ENCODE measurements at regions not wholly inside any gene's neighbourhood (a gene's known extent, or its start where the extent isn't known, plus 50 kb on each side); places are given as distances from the start of the nearest gene placed in this dataset.
"Not testable (repeated sequence)": the region's sequence is repeated elsewhere in the genome, so short reads cannot be mapped to it uniquely, and the experiment has no call there.

- H3K36me3 ChIP-seq (ENCODE audit: control insufficient read depth, insufficient read depth, low read length): no peaks in the 10 kb centered on the region
- no peak overlapping the region for H3K4me3 ChIP-seq (ENCODE audit: insufficient read depth, low read depth, low read length)
- no peak overlapping the region for H3K27ac ChIP-seq (ENCODE audit: insufficient read depth, low read depth, low read length, poor library complexity, severe bottlenecking)
- H3K27me3 ChIP-seq (ENCODE audit: control insufficient read depth, insufficient read depth, low read length, poor library complexity, severe bottlenecking): no peaks in the 10 kb centered on the region
- H3K9me3 ChIP-seq (ENCODE audit: control insufficient read depth, low read length): no peaks in the 10 kb centered on the region
- H3K4me1 ChIP-seq (ENCODE audit: control insufficient read depth, insufficient read depth, low read length): no peaks in the 10 kb centered on the region
- WGBS, 2 experiments: no CpG with 5 or more reads among the region's 1 CpG
Measured at GRCh38 chr4:28464823-28465222, 1604.2 kb downstream of the STIM2 start.

GRCh38 chr4:28466886-28467285 is 1606.2 kb downstream of the STIM2 start:
- not testable (repeated sequence) for H3K9me3 ChIP-seq (ENCODE audit: control insufficient read depth, low read length); H3K27me3 ChIP-seq (ENCODE audit: control insufficient read depth, insufficient read depth, low read length, poor library complexity, severe bottlenecking); H3K36me3 ChIP-seq (ENCODE audit: control insufficient read depth, insufficient read depth, low read length); H3K27ac ChIP-seq (ENCODE audit: insufficient read depth, low read depth, low read length, poor library complexity, severe bottlenecking); H3K4me1 ChIP-seq (ENCODE audit: control insufficient read depth, insufficient read depth, low read length); H3K4me3 ChIP-seq (ENCODE audit: insufficient read depth, low read depth, low read length)
- WGBS, 2 experiments: 91 to 94% methylated on average over 21 to 24 of the region's 24 CpGs

- Histone ChIP-seq H3K36me3 (ENCODE audit: control insufficient read depth, insufficient read depth, low read length) (no peaks in the 10 kb centered on the region), H3K4me1 (ENCODE audit: control insufficient read depth, insufficient read depth, low read length) (no peaks in the 10 kb centered on the region), H3K27me3 (ENCODE audit: control insufficient read depth, insufficient read depth, low read length, poor library complexity, severe bottlenecking) (no peaks in the 10 kb centered on the region), H3K27ac (ENCODE audit: insufficient read depth, low read depth, low read length, poor library complexity, severe bottlenecking) (no peak overlapping the region), H3K9me3 (ENCODE audit: control insufficient read depth, low read length) (no peaks in the 10 kb centered on the region), H3K4me3 (ENCODE audit: insufficient read depth, low read depth, low read length) (no peak overlapping the region)
- WGBS, 2 experiments: 88% methylated on average over 1 of the region's 1 CpG; no CpG with 5 or more reads in 1 of the 2 experiments
Measured at GRCh38 chr4:28469387-28469786, 1608.7 kb downstream of the STIM2 start.

GRCh38 chr4:28469886-28470285 is 1609.2 kb downstream of the STIM2 start:
- no peaks in the 10 kb centered on the region for H3K27me3 ChIP-seq (ENCODE audit: control insufficient read depth, insufficient read depth, low read length, poor library complexity, severe bottlenecking)
- H3K27ac ChIP-seq (ENCODE audit: insufficient read depth, low read depth, low read length, poor library complexity, severe bottlenecking): no peak overlapping the region
- no peaks in the 10 kb centered on the region for H3K4me1 ChIP-seq (ENCODE audit: control insufficient read depth, insufficient read depth, low read length)
- H3K4me3 ChIP-seq (ENCODE audit: insufficient read depth, low read depth, low read length): no peak overlapping the region
- no peaks in the 10 kb centered on the region for H3K36me3 ChIP-seq (ENCODE audit: control insufficient read depth, insufficient read depth, low read length)
- WGBS, 2 experiments: 90 to 99% methylated on average over 2 of the region's 2 CpGs
- H3K9me3 ChIP-seq (ENCODE audit: control insufficient read depth, low read length): no peaks in the 10 kb centered on the region

GRCh38 chr4:28475381-28475780 is 1614.7 kb downstream of the STIM2 start:
- Histone ChIP-seq H3K4me1 (ENCODE audit: control insufficient read depth, insufficient read depth, low read length) (no peaks in the 10 kb centered on the region), H3K36me3 (ENCODE audit: control insufficient read depth, insufficient read depth, low read length) (no peaks in the 10 kb centered on the region), H3K27me3 (ENCODE audit: control insufficient read depth, insufficient read depth, low read length, poor library complexity, severe bottlenecking) (no peaks in the 10 kb centered on the region), H3K9me3 (ENCODE audit: control insufficient read depth, low read length) (no peaks in the 10 kb centered on the region), H3K27ac (ENCODE audit: insufficient read depth, low read depth, low read length, poor library complexity, severe bottlenecking) (no peak overlapping the region), H3K4me3 (ENCODE audit: insufficient read depth, low read depth, low read length) (no peak overlapping the region)
- WGBS, 2 experiments: 80% methylated on average over 1 of the region's 1 CpG; no CpG with 5 or more reads in 1 of the 2 experiments

- no peaks in the 10 kb centered on the region for H3K4me1 ChIP-seq (ENCODE audit: control insufficient read depth, insufficient read depth, low read length)
- 65 to 73% methylated on average over 2 to 3 of the region's 3 CpGs for WGBS, 2 experiments
- H3K4me3 ChIP-seq (ENCODE audit: insufficient read depth, low read depth, low read length): no peak overlapping the region
- no peak overlapping the region for H3K27ac ChIP-seq (ENCODE audit: insufficient read depth, low read depth, low read length, poor library complexity, severe bottlenecking)
- H3K27me3 ChIP-seq (ENCODE audit: control insufficient read depth, insufficient read depth, low read length, poor library complexity, severe bottlenecking): no peaks in the 10 kb centered on the region
- H3K9me3 ChIP-seq (ENCODE audit: control insufficient read depth, low read length): no peaks in the 10 kb centered on the region
- no peaks in the 10 kb centered on the region for H3K36me3 ChIP-seq (ENCODE audit: control insufficient read depth, insufficient read depth, low read length)
Measured at GRCh38 chr4:28479666-28480065, 1619.0 kb downstream of the STIM2 start.

- H3K36me3 ChIP-seq (ENCODE audit: control insufficient read depth, insufficient read depth, low read length): no peaks in the 10 kb centered on the region
- no peaks in the 10 kb centered on the region for H3K9me3 ChIP-seq (ENCODE audit: control insufficient read depth, low read length)
- no peak overlapping the region for H3K27ac ChIP-seq (ENCODE audit: insufficient read depth, low read depth, low read length, poor library complexity, severe bottlenecking)
- WGBS, 2 experiments: 94 to 96% methylated on average over 4 of the region's 4 CpGs
- H3K4me3 ChIP-seq (ENCODE audit: insufficient read depth, low read depth, low read length): no peak overlapping the region
- H3K4me1 ChIP-seq (ENCODE audit: control insufficient read depth, insufficient read depth, low read length): no peaks in the 10 kb centered on the region
- no peaks in the 10 kb centered on the region for H3K27me3 ChIP-seq (ENCODE audit: control insufficient read depth, insufficient read depth, low read length, poor library complexity, severe bottlenecking)
Measured at GRCh38 chr4:28481565-28481964, 1620.9 kb downstream of the STIM2 start.

- H3K27me3 ChIP-seq (ENCODE audit: control insufficient read depth, insufficient read depth, low read length, poor library complexity, severe bottlenecking): no peaks in the 10 kb centered on the region
- WGBS, 2 experiments: 88 to 95% methylated on average over 6 to 7 of the region's 7 CpGs
Measured at GRCh38 chr4:28482580-28483270, 1622.1 kb downstream of the STIM2 start.

GRCh38 chr4:28488021-28488420 is 1627.4 kb downstream of the STIM2 start:
- no peaks in the 10 kb centered on the region for H3K9me3 ChIP-seq (ENCODE audit: control insufficient read depth, low read length)
- no peaks in the 10 kb centered on the region for H3K27me3 ChIP-seq (ENCODE audit: control insufficient read depth, insufficient read depth, low read length, poor library complexity, severe bottlenecking)
- WGBS, 2 experiments: 100% methylated on average over 1 of the region's 1 CpG
- H3K27ac ChIP-seq (ENCODE audit: insufficient read depth, low read depth, low read length, poor library complexity, severe bottlenecking): no peak overlapping the region
- H3K36me3 ChIP-seq (ENCODE audit: control insufficient read depth, insufficient read depth, low read length): no peaks in the 10 kb centered on the region
- H3K4me1 ChIP-seq (ENCODE audit: control insufficient read depth, insufficient read depth, low read length): no peaks in the 10 kb centered on the region
- H3K4me3 ChIP-seq (ENCODE audit: insufficient read depth, low read depth, low read length): no peak overlapping the region

More at GRCh38 chr4:28482580-28483270, 1622.1 kb downstream of the STIM2 start:
- Histone ChIP-seq H3K9me3 (ENCODE audit: control insufficient read depth, low read length) (no peaks in the 10 kb centered on the region), H3K27ac (ENCODE audit: insufficient read depth, low read depth, low read length, poor library complexity, severe bottlenecking) (no peak overlapping the region), H3K36me3 (ENCODE audit: control insufficient read depth, insufficient read depth, low read length) (no peaks in the 10 kb centered on the region), H3K4me1 (ENCODE audit: control insufficient read depth, insufficient read depth, low read length) (no peaks in the 10 kb centered on the region), H3K4me3 (ENCODE audit: insufficient read depth, low read depth, low read length) (no peak overlapping the region)

GRCh38 chr4:28490669-28491068 is 1630.0 kb downstream of the STIM2 start:
- Histone ChIP-seq H3K4me1 (ENCODE audit: control insufficient read depth, insufficient read depth, low read length) (no peaks in the 10 kb centered on the region), H3K27me3 (ENCODE audit: control insufficient read depth, insufficient read depth, low read length, poor library complexity, severe bottlenecking) (no peaks in the 10 kb centered on the region), H3K4me3 (ENCODE audit: insufficient read depth, low read depth, low read length) (no peak overlapping the region), H3K27ac (ENCODE audit: insufficient read depth, low read depth, low read length, poor library complexity, severe bottlenecking) (no peak overlapping the region), H3K36me3 (ENCODE audit: control insufficient read depth, insufficient read depth, low read length) (no peaks in the 10 kb centered on the region), H3K9me3 (ENCODE audit: control insufficient read depth, low read length) (no peaks in the 10 kb centered on the region)
- 91 to 95% methylated on average over 1 of the region's 3 CpGs for WGBS, 2 experiments

Data from ectodermal cell (in vitro differentiated cells).